ENCODE measurements at regions not wholly inside any gene's neighbourhood (a gene's known extent, or its start where the extent isn't known, plus 50 kb on each side); places are given as distances from the start of the nearest gene placed in this dataset.

- intact Hi-C loops (cut with DNase I) = no loop called here
- no peak for DNase-seq
- no peak for ATAC-seq (ENCODE audit: poor library complexity)
Observed at GRCh38 chr18:14905350-14905749, 157.4 kb downstream of the ANKRD30B start.

GRCh38 chr18:14905979-14906378 is 158.0 kb downstream of the ANKRD30B start:
- intact Hi-C loops (cut with DNase I) = no loop called here
- no peak for ATAC-seq (ENCODE audit: poor library complexity)
- DNase-seq = no peak

GRCh38 chr18:14907420-14907819 is 159.4 kb downstream of the ANKRD30B start:
- intact Hi-C loops (cut with DNase I) = no loop called here
- ATAC-seq (ENCODE audit: poor library complexity) (no peak), DNase-seq (no peak)

- intact Hi-C loops (cut with DNase I) = no loop called here
- ATAC-seq (ENCODE audit: poor library complexity) (no peak), DNase-seq (no peak)
Observed at GRCh38 chr18:14908541-14908940, 160.6 kb downstream of the ANKRD30B start.

- intact Hi-C loops (cut with DNase I) = no loop called here
- ATAC-seq (ENCODE audit: poor library complexity) (no peak), DNase-seq (no peak)
Observed at GRCh38 chr18:14912967-14913366, 165.0 kb downstream of the ANKRD30B start.

- DNase-seq (no peak), ATAC-seq (ENCODE audit: poor library complexity) (no peak)
- intact Hi-C loops (cut with DNase I) = no loop called here
Observed at GRCh38 chr18:14914121-14914520, 166.1 kb downstream of the ANKRD30B start.

GRCh38 chr18:14914771-14915170 is 166.8 kb downstream of the ANKRD30B start:
- DNase-seq = no peak
- intact Hi-C loops (cut with DNase I) = no loop called here
- no peak for ATAC-seq (ENCODE audit: poor library complexity)

GRCh38 chr18:14916181-14916580 is 168.2 kb downstream of the ANKRD30B start:
- intact Hi-C loops (cut with DNase I) = no loop called here
- DNase-seq (no peak), ATAC-seq (ENCODE audit: poor library complexity) (no peak)

GRCh38 chr18:14916851-14917250 is 168.9 kb downstream of the ANKRD30B start:
- ATAC-seq (ENCODE audit: poor library complexity) (no peak), DNase-seq (no peak)
- intact Hi-C loops (cut with DNase I) = no loop called here

GRCh38 chr18:14917311-14917710 is 169.3 kb downstream of the ANKRD30B start:
- intact Hi-C loops (cut with DNase I) = no loop called here
- DNase-seq (no peak), ATAC-seq (ENCODE audit: poor library complexity) (no peak)

GRCh38 chr18:14919666-14920065 is 171.7 kb downstream of the ANKRD30B start:
- DNase-seq (no peak), ATAC-seq (ENCODE audit: poor library complexity) (no peak)
- intact Hi-C loops (cut with DNase I) = no loop called here

GRCh38 chr18:14921031-14921430 is 173.1 kb downstream of the ANKRD30B start:
- intact Hi-C loops (cut with DNase I) = no loop called here
- DNase-seq = no peak
- no peak for ATAC-seq (ENCODE audit: poor library complexity)

GRCh38 chr18:14921547-14921946 is 173.6 kb downstream of the ANKRD30B start:
- DNase-seq = no peak
- intact Hi-C loops (cut with DNase I) = no loop called here
- ATAC-seq (ENCODE audit: poor library complexity) = no peak

GRCh38 chr18:14922031-14922430 is 174.1 kb downstream of the ANKRD30B start:
- DNase-seq (no peak), ATAC-seq (ENCODE audit: poor library complexity) (no peak)
- intact Hi-C loops (cut with DNase I) = no loop called here

GRCh38 chr18:14922965-14923565 is 175.1 kb downstream of the ANKRD30B start:
- DNase-seq = no peak
- intact Hi-C loops (cut with DNase I) = no loop called here
- no peak for ATAC-seq (ENCODE audit: poor library complexity)

GRCh38 chr18:14924226-14924625 is 176.3 kb downstream of the ANKRD30B start:
- ATAC-seq (ENCODE audit: poor library complexity) = no peak
- DNase-seq = no peak
- intact Hi-C loops (cut with DNase I) = no loop called here

GRCh38 chr18:14925281-14925709 is 177.3 kb downstream of the ANKRD30B start:
- ATAC-seq (ENCODE audit: poor library complexity) (peak; percentile 57), DNase-seq (no peak)
- intact Hi-C loops (cut with DNase I) = no loop called here

GRCh38 chr18:14927701-14928100 is 179.7 kb downstream of the ANKRD30B start:
- DNase-seq (no peak), ATAC-seq (ENCODE audit: poor library complexity) (no peak)
- intact Hi-C loops (cut with DNase I) = no loop called here

- DNase-seq (no peak), ATAC-seq (ENCODE audit: poor library complexity) (no peak)
- intact Hi-C loops (cut with DNase I) = no loop called here
Observed at GRCh38 chr18:14928396-14928795, 180.4 kb downstream of the ANKRD30B start.

GRCh38 chr18:14930076-14930475 is 182.1 kb downstream of the ANKRD30B start:
- intact Hi-C loops (cut with DNase I) = no loop called here
- ATAC-seq (ENCODE audit: poor library complexity) (no peak), DNase-seq (no peak)

GRCh38 chr18:14930576-14930975 is 182.6 kb downstream of the ANKRD30B start:
- no peak for ATAC-seq (ENCODE audit: poor library complexity)
- intact Hi-C loops (cut with DNase I) = no loop called here
- DNase-seq = no peak

Data from Right ventricle myocardium superior (tissue), 1 donor.